HG03342 (cell line): ENCODE measurements at regions not wholly inside any gene's neighbourhood (a gene's known extent, or its start where the extent isn't known, plus 50 kb on each side); places are given as distances from the start of the nearest gene placed in this dataset.

ENCODE experiments used
- ATAC-seq: cut with Tn5 transposase; IDR thresholded peaks from one replicate; pipeline ENCODE4 v1.9.1; 2021; ENCODE audit warnings: mild to moderate bottlenecking, moderate library complexity; ENCODE audit not compliant: unreplicated experiment

DNA sequence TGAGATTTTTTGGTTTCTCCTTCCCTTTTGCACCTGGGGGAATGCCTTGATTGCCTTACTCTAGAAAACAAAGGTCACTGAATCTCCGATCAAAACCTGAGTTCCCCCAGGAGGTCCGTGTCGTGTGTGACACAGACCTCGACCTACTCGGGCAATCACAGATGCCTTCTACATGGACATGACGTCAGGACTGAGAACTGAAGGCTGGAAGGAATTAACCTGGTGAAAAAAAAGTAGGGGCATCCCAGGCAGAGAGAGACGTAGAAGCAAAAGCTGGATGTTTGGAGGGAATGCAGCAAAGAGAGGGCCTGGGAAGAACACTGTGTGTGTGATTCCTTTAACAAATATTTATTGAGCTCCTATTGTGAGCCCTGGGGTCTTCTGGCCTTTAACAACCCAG, 178.0 kb downstream of the PRDM2 start:
- ATAC-seq = no peak

DNA sequence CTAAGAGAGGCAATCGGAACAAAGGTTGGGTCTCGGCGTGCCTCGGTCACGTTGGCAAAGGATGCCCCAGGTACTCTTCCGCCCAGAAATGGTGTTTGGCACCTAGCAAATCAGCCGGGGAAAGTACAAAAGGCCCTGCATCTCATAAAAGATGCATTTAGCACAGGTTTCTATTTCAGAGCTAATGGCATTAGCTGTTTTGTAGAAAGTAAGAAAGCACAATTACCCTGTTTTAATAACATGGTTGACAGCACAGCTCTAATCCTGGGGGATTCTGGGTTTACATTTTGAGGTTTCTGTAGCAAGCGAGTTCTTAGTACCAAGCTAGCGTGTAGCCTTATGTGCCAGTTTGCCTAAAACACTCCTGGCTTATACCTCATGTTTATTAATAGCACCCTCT, 178.5 kb downstream of the PRDM2 start:
- ATAC-seq = no peak

DNA sequence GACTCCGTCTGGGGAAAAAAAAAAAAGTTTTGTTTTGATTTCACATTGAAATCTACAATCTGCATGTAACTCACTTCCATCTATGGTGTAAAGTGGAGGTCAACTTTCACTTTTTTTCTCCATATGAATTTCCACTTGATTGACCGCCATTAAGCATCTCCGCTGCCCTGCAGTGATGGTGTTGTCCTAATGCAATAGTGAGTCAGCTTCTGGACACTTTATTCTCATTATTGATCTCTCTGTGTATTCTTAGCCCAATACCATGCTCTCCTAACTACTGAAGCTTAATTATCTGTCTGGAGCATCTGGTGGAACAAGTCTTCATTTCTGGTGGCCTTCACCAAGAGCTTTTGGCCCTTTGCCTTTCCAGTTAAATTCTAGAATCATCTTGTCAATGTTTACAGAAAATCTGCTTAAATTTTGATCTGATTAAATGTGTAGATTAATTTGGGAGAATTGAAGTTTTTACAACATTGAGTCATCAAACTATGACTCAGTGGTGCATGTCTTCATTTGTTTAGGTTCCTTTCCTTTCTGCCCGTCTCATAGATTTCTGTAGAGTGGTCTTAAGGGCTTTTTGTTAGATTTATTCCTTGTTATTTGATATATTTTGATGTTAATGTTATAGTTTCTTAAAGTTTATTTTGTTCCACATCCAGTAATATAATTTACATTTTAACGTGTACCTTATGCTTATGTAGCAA, 181.5 kb downstream of the PRDM2 start:
- no peak for ATAC-seq

DNA sequence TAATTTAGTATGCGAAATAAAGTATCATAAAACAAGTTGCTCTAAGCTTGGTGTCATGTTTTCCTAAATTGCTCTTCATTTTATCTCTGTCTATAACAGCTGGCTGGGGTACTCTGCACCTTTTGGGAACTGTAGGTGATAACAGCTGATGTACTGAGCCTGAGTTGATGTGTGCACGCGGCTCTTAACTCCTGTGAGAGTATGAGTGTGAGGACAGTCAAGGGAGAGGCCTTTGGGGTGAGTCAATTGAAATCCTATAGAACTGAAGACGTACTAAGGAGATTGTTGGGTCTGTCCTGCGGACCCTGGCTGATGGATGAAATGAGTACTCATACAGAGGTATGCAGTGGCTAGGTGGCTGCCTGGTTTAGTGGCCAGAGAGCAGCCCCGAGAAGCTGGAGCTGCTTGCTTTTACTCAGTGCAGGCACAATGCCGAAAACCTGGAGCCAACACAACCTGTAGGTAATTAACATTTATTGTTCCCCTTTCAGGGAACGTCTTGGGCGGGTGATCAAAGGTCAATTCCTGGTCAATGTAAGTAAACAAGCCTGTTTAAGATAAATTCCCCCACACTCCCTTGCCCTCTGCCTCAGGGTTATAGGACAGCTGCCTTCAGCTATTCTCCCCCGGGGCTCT, 188.5 kb downstream of the PRDM2 start:
- no peak for ATAC-seq

DNA sequence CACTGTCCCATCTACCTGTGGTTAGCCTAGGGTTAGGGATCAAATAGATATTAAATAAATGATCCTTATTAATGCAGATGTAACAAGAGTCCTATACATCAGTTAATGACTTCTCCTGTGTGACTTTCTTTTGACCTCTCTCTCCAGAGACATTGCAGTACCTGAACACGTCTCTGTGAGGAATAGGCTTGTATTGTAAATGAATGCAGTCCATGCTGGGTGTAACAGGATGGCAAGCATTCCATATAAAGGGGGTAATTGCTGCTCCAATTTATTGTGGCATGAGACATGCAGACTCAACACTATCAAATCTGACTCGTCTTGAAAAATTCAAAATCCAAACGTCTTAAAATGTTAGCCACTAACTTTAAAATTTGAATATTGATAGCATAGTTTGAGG, 189.5 kb downstream of the PRDM2 start:
- no peak for ATAC-seq

DNA sequence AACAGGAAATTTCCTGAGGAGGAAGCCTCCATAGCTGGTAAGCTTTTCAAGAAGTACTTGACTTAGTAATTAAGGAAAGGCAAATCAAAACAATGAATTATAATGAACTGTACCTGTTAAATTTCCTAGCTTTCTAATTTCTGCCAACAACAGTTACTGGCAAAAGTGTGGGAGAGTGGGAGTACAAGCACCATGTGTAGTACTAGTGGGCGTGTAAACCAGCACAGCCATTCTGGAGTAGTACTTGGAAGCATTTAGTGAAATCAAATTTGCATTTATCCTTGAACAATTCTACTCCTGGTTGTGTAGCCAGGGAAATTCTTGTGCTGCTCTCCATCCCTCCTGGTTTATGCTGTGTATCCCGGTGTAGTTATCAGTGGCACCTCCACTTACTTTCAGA, 190.8 kb downstream of the PRDM2 start:
- ATAC-seq = no peak

DNA sequence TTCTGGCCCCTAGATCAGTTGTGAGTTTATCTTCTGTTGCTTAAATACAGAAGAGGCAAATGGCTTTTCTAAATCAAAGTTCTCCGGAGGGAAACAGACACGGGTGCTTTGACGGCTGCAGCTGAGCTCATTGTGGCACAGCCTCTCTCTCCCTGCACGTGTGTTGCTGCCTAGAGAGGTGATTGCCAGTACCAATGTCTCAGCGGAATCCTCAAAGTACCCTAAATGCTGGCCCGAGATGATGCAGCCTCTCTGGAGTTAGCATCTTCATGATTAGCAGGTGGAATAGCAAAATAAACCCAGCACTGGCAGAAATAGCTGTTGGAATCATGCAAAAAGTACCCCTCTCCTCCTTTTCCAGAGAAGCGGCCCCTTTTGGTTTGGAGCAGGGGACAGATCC, 192.2 kb downstream of the PRDM2 start:
- no peak for ATAC-seq

DNA sequence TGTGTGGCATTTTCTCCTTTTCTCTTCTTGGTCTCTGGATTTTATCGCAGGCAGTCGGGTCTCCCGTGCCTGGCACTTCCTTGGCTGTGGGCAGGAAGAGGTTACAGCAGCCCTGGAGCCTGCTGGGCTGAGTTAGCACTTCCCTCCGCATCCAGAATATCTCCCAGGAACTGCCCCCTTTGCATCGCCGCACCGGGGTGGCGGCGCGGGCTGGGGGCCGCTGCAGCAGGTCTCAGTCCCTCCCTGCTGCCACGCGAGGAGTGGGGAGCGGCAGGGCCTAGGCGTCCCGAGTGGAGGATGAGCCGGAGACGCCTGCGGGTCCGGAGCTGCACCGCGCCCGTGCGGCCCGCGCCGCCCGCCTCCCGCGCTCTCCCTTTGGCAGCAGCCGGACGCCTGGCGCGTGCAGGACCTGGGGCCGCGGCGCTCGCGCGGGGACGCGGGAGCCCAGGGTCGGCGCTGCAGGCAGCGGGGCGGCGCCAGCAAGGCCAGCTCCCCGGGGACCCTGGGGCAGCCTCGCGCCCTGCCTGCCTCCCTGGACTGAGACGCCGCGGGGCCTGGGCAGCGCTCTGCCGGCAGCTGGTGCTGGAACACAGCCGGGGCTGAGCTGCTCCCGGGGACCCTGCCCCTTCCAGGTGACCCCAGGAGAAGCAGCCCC, 192.8 kb downstream of the PRDM2 start:
- no peak for ATAC-seq

DNA sequence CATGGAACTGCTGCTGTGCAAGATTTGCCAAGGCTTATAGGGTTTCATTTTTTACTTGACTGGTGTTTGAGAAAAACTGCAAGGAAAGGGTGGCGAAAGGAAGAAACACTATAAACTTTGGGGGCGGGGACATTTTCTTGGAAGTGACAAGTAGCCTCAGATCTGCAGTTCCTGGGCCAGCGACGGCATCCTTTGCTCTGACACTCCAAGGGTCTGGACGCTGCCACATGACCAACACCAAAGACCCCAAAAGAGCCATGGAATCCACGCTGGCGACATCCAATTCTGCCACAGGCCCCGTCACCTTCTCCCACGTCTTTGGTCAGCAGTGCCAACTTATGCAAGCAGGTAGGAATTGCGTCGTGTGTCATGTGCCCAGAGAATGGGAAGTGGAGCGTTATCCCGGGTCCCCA, 193.4 kb downstream of the PRDM2 start:
- ATAC-seq = no peak

DNA sequence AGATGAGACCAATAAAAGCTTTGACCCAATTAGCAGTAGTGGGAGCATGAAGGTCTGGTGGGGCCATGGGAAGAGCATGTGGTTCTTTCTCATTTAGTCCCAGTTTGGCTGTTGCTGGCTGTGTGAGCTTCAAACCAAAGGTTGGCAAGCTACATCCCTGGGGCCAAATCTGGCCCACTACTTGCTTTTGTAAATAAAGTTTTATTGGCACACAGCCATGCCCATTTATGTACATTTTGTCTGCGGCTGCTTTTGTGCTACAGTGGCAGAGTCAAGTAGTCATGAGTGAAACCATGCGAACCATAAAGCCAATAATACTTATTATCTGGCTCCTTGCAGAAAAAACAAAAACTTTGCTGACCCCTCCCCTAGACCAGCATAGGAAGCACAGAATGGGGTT, 196.9 kb downstream of the PRDM2 start:
- no peak for ATAC-seq

DNA sequence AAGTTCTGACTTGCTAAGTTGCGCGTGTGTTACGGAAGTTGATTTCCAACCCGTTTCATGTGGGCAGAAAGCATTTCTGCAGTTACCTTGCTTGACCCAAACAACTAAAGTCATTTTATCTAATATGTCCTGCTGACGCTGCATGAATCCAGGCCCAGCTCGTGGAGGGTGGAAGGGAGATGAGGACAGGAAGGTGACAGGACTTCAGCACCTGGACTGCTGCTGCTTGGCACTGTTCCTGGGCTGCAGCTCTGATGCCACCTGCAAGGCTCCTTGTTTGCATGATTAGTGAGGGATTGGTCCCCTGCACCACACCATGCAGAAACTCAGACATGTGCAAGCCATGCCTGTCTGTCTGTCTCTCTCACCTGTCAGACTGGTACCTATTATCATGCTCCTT, 198.4 kb downstream of the PRDM2 start:
- ATAC-seq = no peak

DNA sequence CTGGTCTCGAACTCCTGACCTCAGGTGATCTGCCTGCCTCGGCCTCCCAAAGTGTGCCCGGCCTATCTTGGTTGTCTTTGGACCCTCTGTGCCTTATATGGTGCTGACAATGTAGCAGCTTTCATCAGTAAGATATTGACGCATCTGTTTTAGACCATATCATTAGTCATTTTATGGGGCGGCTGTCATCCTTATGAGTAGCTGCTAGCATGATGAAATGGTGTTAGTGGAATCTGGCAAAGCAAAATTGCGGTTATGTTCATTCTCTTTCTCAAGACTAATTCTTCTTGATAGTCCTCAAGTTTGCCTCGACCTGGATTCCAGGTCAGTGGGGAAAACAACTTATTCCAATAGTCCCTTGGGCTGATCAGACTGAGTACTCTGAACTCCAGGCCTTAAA, 199.9 kb downstream of the PRDM2 start:
- no peak for ATAC-seq

DNA sequence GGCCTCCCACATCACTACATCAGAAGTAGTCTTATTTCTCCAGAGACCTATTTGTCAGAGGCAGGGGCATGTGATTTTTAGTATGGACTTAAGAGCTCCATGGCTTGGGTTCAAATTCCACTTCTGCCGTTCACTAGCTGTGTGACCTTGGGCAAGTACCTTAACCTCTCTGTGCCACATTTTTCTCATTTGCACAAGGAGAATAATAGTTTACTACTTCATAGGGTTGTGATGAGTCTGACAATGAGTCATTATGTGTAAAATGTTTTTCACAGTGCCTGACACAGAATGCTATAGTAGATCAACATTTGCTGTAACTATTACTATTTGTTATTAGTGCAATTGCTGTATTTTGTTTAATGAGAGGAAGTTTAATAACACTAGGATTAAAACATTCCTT, 200.6 kb downstream of the PRDM2 start:
- ATAC-seq = no peak

DNA sequence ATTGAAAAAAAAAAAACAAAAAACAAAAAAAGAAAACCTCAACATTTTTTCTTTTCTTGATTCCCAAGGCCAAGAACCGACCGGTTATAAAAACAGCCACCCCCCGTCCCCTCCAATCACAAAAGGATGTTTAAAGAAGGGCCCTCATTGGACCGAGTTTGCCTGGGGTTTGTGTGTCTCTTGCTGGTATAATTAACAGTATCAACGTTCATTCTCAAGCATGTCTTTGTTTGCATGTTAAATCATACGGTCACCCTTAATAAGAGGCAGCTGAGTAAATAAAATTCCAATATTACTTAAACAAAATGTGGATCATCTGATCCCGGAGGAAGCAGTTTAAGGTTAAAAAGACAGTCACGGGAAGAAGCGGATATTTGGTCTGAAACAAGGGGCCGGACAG, 201.1 kb downstream of the PRDM2 start:
- ATAC-seq = no peak

DNA sequence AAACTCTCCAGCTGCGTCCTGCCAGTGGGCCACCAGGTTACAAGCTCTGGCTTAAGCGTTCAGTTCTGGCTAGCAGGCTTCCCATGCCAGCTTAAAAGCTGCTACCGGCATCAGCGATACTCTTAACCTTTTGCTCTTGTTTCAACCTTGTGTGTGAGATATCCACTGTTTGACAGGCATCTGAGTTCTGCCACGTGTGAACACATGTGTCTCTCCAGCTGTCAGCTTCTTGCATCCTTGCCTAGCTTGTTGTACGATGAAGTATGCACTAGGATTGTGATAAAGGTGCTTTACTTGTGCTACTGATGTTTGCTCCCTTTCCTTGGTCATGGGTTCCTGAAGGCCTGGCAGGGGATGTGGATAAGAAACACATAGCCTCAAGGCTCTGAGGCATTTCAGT, 201.6 kb downstream of the PRDM2 start:
- no peak for ATAC-seq

DNA sequence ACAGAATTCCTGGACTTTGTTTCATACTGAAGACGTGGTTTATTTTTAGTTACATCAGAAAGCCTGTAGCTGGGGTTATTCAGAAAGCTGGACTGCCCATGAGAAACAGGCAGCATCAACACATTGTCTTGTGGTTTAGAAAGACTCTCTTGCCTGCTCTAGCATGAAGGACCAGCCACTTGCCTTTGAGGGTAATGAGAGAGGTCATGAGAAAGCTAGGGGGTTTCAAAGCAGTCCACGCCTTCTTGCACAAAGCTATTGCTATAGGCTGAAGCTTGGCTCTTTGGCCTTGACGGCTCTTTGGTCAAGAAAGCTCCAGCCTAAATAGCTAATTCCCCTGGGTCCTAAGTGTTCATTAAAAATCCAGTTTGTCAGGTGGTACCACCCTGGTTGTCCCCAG, 208.1 kb downstream of the PRDM2 start:
- ATAC-seq = peak; percentile 81

DNA sequence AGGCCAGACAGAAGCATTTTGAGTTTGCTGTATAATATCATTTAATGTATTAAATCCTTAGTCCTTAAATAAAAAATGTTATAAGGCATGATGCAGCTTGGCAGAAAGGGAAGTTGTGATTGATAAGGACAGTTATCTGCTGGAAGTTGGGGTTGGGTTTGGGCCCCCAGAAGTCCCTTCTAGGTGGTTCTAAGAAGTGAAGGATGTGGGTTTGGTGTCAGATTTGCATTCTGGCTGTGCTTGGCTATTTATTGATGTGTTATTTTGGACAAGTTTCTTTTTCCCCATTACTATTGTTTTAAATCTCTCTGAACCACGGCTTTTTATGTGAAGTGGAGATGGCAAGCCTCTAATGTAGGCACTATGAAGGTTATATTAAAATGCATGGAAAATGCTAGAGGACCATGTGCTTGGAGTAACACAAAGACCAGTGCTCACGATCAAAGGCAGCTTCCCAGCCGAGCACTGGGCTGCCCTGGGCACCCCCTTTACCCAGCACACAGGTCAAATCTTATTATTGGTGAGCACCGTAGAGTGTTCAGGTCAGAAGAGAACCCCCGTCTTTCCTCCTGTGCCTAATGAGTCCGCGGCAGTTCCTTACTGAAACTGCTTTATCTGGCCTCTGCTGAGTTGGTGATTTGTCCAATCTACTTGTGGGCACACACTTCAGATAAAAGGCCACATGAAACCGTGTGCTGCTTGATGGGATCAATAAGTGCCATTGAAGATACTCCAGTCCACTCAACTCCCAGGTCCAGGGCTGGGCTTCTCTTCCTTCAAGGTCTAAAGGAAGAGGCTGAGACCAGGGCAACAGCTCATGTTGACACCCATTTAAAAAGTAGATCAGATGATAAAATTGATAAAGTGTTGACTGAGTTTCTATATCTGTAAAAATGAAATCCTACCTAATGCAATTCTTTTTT, 212.0 kb downstream of the PRDM2 start:
- no peak for ATAC-seq

DNA sequence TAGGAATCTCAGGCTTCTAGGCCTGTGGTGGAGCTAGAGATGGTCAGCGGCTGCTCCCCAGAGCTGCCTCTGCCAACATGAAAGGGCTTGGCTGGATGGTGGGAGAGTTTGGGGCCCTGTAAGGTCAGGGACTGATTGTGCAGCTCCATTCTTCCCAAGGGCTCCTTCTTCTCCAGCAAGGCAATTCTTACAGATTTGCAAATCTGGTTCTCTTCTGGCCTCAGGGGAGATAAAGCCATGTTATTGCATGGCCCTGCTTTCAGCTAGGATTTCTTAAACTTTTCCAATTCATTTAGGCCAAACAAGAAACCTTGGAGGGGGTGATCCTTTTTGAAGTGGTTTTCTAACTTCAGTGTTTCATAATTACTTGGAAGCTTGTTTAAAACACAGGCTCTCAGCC, 213.4 kb downstream of the PRDM2 start:
- no peak for ATAC-seq

DNA sequence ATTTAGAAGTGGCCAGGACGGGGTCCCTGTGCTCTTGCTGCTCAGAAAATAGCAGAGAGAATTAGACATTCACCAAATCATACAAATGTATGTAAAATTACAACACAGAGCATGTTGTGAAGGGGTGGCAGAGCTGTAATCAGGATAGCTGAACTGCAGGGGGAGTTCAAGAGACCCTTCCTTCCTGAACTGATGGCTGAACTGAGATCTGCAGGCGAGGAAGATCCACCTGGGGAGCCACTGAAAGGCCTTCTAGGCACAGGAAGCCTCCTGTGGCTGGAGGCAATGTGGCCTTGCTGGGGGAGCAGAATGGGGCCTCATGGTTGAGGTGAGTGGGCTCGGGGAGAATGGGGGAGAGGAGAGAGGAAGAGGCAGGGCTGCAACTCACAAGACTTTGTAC, 216.5 kb downstream of the PRDM2 start:
- ATAC-seq = no peak

DNA sequence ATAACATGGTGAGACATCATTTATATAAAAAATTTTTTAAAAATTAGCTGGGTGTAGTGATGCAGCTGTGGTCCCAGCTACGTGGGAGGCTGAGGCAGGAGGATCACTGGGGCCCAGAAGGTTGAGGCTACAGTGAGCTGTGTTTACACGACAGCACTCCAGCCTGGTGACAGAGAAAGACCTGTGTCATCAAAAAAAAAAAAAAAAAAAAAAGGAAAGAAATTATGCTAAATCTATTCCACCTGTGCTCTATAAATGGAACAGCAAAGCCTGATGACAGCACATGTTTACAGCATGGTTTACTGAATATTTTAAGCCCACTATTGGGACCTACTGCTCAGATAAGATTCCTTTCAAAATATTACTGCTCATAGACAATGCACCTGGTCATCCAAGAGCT, 217.6 kb downstream of the PRDM2 start:
- ATAC-seq = no peak

DNA sequence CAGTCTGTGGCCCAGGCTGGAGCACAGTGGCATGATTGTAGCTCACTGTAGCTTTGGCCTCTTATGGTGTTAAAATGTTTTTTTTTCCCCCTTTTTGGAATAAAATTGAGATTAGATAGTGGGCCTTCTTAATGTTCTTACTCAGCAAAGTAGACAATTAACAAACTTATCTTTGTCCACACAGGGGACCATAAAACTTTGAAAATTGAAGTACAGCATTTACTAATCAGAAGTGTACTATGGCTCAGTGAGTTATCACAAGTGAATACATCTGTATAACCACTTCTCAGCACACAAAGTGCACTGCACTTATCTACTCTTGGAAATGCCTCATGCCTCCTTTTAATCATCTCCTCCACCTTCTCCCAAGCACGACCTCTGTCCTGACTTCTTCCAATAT, 218.9 kb downstream of the PRDM2 start:
- no peak for ATAC-seq
